ENCODE measurements at regions not wholly inside any gene's neighbourhood (a gene's known extent, or its start where the extent isn't known, plus 50 kb on each side); places are given as distances from the start of the nearest gene placed in this dataset.

DNA sequence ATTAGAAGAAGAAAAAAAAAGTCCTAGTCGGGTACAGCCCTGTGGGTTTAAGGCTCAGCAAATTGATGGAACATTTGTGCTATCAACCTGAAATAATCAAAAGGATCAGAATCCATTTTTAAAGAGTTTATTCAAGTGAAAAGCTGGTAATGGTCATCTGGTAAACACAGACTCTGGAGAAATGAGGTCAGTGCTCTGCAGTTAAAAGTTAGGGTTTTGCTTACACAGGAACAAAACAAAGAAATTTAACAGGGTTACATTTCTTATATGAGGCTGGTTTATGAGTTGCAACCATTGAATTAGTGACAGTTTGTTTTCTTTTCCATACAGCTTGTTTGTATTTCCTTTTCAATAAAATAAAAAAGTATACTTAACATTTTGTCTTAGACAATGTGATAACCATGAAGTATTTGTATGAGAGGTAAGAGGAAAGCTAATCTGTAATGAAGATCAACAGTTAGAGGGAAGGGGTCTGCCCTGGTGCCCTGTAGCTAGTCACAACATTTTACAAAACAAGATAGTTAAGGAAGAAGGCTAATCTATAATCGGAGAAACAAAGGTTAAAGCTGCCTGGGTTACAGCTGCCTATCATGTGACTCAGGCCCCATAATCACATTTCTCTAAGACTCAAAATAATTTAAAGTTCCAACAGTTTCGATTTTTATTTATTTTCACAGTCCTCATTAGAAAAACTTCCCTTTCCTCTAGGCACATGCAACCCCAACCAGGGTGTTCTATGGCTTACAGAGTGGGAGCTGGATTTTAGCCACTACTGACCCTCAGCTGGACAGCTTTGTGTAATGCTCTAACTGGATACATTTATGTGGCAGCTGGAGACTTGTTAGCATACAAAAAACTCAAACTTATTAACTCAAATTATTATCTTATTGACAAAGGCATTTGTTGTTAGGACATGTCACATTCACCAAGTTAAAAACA lies 98.1 kb upstream of the ACP3 start:
- FAIRE-seq: no peak

DNA sequence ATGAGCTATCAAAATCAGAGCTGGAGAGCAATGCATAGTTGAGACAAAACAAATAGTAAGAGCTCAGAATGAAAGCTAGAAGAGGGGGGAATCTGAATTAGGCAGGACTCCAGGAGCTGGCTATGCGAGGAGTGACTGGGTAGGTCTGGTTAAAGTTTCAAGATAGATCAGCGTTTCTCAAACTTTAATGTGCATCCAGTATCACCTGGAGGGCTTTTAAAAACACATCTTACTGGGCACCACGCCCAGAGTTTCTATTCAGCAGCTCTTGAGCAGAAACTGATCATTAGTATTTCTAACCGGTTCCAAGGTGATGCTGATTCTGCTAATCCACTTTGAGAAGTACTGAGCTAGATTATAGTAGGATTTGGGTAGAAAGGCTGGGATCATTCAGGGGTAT lies 96.2 kb upstream of the ACP3 start:
- H2AFZ ChIP-seq (ENCODE audit: control insufficient read depth, low read length): no peak overlapping the region
- no peak overlapping the region for H3K27ac ChIP-seq (ENCODE audit: control insufficient read depth, insufficient read depth, low read length)
- H3K4me3 ChIP-seq (ENCODE audit: control insufficient read depth in 2 of 3, extremely low read depth in 1 of 3, insufficient read depth in 2 of 3, low read depth in 1 of 3, low read length in 3 of 3): no peak overlapping the region
- TF ChIP-seq, protein P1, sequence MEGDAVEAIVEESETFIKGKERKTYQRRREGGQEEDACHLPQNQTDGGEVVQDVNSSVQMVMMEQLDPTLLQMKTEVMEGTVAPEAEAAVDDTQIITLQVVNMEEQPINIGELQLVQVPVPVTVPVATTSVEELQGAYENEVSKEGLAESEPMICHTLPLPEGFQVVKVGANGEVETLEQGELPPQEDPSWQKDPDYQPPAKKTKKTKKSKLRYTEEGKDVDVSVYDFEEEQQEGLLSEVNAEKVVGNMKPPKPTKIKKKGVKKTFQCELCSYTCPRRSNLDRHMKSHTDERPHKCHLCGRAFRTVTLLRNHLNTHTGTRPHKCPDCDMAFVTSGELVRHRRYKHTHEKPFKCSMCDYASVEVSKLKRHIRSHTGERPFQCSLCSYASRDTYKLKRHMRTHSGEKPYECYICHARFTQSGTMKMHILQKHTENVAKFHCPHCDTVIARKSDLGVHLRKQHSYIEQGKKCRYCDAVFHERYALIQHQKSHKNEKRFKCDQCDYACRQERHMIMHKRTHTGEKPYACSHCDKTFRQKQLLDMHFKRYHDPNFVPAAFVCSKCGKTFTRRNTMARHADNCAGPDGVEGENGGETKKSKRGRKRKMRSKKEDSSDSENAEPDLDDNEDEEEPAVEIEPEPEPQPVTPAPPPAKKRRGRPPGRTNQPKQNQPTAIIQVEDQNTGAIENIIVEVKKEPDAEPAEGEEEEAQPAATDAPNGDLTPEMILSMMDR (optimal IDR thresholded peaks at IDR 0.05 in 1 of 3, IDR thresholded peaks at IDR 0.05 in 1 of 3, conservative IDR thresholded peaks at IDR 0.05 in 1 of 3; ENCODE audit: extremely low read depth in 1 of 3, insufficient read depth in 2 of 3, low read length in 3 of 3): no peak
- no peak for TF ChIP-seq EZH2 (IDR thresholded peaks at IDR 0.05; ENCODE audit: low read length)
- no peaks in the 10 kb centered on the region for H3K9me1 ChIP-seq (ENCODE audit: control insufficient read depth, extremely low read depth, insufficient read depth, low read length)
- DNase-seq (ENCODE audit: low read depth, low spot score) (no peak), FAIRE-seq (no peak)
- no peak overlapping the region for H3K9ac ChIP-seq (ENCODE audit: control insufficient read depth, extremely low read depth, insufficient read depth, low read length)
- no peaks in the 10 kb centered on the region for H3K79me2 ChIP-seq (ENCODE audit: control insufficient read depth, insufficient read depth, low read length)
- H3K9me3 ChIP-seq (ENCODE audit: control insufficient read depth, low read depth, low read length): no peaks in the 10 kb centered on the region
- H4K20me1 ChIP-seq (ENCODE audit: control insufficient read depth, extremely low read depth, insufficient read depth, low read length): no peaks in the 10 kb centered on the region
- H3K4me2 ChIP-seq (ENCODE audit: control insufficient read depth, extremely low read depth, insufficient read depth, low read depth, low read length): no peak overlapping the region
- H3K36me3 ChIP-seq (ENCODE audit: control insufficient read depth in 2 of 2, extremely low read depth in 1 of 2, insufficient read depth in 2 of 2, low read length in 2 of 2): no peaks in the 10 kb centered on the region
- no peaks in the 10 kb centered on the region for H3K4me1 ChIP-seq (ENCODE audit: control insufficient read depth, extremely low read depth, insufficient read depth, low read length)
- peaks cover 6% of the 10 kb centered on the region for H3K27me3 ChIP-seq (ENCODE audit: control insufficient read depth, extremely low read depth, insufficient read depth, low read length)
- dilution Hi-C loops (cut with MboI; ENCODE audit: extremely low pct_ligation_motif_present, low sequenced_read_pairs): no loop called here

More for the DNA sequence above, 98.1 kb upstream of the ACP3 start:
- no peaks in the 10 kb centered on the region for H3K36me3 ChIP-seq (ENCODE audit: control insufficient read depth in 2 of 2, extremely low read depth in 1 of 2, insufficient read depth in 2 of 2, low read length in 2 of 2)
- H3K4me2 ChIP-seq (ENCODE audit: control insufficient read depth, extremely low read depth, insufficient read depth, low read depth, low read length): no peak overlapping the region
- no peak for DNase-seq (ENCODE audit: low read depth, low spot score)
- dilution Hi-C loops (cut with MboI; ENCODE audit: extremely low pct_ligation_motif_present, low sequenced_read_pairs): no loop called here
- H3K4me1 ChIP-seq (ENCODE audit: control insufficient read depth, extremely low read depth, insufficient read depth, low read length): no peaks in the 10 kb centered on the region
- H3K9ac ChIP-seq (ENCODE audit: control insufficient read depth, extremely low read depth, insufficient read depth, low read length): no peak overlapping the region
- peaks cover 6% of the 10 kb centered on the region for H3K27me3 ChIP-seq (ENCODE audit: control insufficient read depth, extremely low read depth, insufficient read depth, low read length)
- H2AFZ ChIP-seq (ENCODE audit: control insufficient read depth, low read length): no peak overlapping the region
- H3K9me3 ChIP-seq (ENCODE audit: control insufficient read depth, low read depth, low read length): no peaks in the 10 kb centered on the region
- TF ChIP-seq, protein P1 (optimal IDR thresholded peaks at IDR 0.05 in 1 of 3, IDR thresholded peaks at IDR 0.05 in 1 of 3, conservative IDR thresholded peaks at IDR 0.05 in 1 of 3; ENCODE audit: extremely low read depth in 1 of 3, insufficient read depth in 2 of 3, low read length in 3 of 3): no peak
- TF ChIP-seq EZH2 (IDR thresholded peaks at IDR 0.05; ENCODE audit: low read length): no peak
- no peaks in the 10 kb centered on the region for H3K9me1 ChIP-seq (ENCODE audit: control insufficient read depth, extremely low read depth, insufficient read depth, low read length)
- no peak overlapping the region for H3K27ac ChIP-seq (ENCODE audit: control insufficient read depth, insufficient read depth, low read length)
- H3K79me2 ChIP-seq (ENCODE audit: control insufficient read depth, insufficient read depth, low read length): no peaks in the 10 kb centered on the region
- no peaks in the 10 kb centered on the region for H4K20me1 ChIP-seq (ENCODE audit: control insufficient read depth, extremely low read depth, insufficient read depth, low read length)
- no peak overlapping the region for H3K4me3 ChIP-seq (ENCODE audit: control insufficient read depth in 2 of 3, extremely low read depth in 1 of 3, insufficient read depth in 2 of 3, low read depth in 1 of 3, low read length in 3 of 3)

Measured in keratinocyte (primary cell).